ENCODE measurements at regions not wholly inside any gene's neighbourhood (a gene's known extent, or its start where the extent isn't known, plus 50 kb on each side); places are given as distances from the start of the nearest gene placed in this dataset.

DNA sequence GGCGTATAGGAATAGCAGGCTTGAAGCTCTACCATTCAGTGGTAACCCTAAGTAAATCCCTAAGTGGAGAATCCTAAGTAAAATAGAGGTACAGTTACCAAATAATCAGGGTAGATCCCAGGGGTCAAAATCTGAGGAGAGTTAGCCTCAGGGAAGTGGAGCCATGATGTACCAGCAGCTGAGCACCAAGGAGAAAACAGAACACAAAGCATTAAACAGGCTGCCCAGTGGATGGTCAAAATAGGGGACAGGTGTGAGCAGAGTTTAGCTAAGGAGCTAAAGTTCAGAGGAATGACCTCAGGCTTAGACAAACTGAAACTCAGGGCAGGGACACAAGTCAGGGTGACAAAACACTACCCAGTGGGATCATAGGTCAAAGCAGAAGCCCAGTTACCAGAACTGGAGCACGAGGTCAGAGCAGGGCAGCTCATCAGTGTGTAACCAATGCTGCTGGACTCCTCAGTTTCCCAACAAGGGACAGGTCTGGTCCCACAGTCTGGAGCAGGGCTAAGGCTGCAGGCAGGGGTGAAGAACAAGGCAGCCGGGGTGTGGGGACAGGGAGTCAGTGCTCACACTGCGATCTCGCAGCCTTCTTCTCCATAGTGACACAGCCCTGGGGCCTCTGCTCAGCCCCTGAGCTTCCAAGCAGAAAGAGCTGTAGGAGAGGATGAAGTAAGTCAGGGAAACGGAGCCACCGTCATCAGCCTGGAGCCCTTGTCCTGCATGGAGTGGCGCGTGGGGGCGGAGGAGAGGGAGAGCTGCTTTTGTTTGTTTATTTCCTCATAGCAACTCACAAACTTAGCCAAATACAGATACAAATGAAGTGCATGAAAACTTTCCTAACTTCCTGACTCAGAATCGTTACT lies 264.0 kb downstream of the MREG start (continued):
- peak; percentile 100 for TF ChIP-seq ZNF280D (CRISPR knock-in tag; IDR thresholded peaks at IDR 0.05)
- TF ChIP-seq ZNF446 (CRISPR knock-in tag; IDR thresholded peaks at IDR 0.05): no peak
- TF ChIP-seq ZFYVE20 (CRISPR knock-in tag; IDR thresholded peaks at IDR 0.05; ENCODE audit: borderline replicate concordance, low read depth): no peak
- peak; percentile 91; the same call in 1 of the 2 replicates for TF ChIP-seq SAFB2 (CRISPR knock-in tag; IDR thresholded peaks at IDR 0.05; ENCODE audit: borderline replicate concordance, low read depth)
- TF ChIP-seq ZNF589 (CRISPR knock-in tag; conservative IDR thresholded peaks at IDR 0.05): peak; percentile 55; the same call in 1 of the 2 replicates
- TF ChIP-seq CAMTA2 (CRISPR knock-in tag; IDR thresholded peaks at IDR 0.05; ENCODE audit: borderline replicate concordance): peak; percentile 37
- TF ChIP-seq ZNF318 (CRISPR knock-in tag; IDR thresholded peaks at IDR 0.05): peak; percentile 89; the same call in 1 of the 2 replicates
- TF ChIP-seq CEBPG (CRISPR knock-in tag; IDR thresholded peaks at IDR 0.05): peak; percentile 76
- TF ChIP-seq ZZZ3 (CRISPR knock-in tag; IDR thresholded peaks at IDR 0.05; ENCODE audit: borderline replicate concordance): peak; percentile 52; the same call in 1 of the 2 replicates
- TF ChIP-seq, protein P1, sequence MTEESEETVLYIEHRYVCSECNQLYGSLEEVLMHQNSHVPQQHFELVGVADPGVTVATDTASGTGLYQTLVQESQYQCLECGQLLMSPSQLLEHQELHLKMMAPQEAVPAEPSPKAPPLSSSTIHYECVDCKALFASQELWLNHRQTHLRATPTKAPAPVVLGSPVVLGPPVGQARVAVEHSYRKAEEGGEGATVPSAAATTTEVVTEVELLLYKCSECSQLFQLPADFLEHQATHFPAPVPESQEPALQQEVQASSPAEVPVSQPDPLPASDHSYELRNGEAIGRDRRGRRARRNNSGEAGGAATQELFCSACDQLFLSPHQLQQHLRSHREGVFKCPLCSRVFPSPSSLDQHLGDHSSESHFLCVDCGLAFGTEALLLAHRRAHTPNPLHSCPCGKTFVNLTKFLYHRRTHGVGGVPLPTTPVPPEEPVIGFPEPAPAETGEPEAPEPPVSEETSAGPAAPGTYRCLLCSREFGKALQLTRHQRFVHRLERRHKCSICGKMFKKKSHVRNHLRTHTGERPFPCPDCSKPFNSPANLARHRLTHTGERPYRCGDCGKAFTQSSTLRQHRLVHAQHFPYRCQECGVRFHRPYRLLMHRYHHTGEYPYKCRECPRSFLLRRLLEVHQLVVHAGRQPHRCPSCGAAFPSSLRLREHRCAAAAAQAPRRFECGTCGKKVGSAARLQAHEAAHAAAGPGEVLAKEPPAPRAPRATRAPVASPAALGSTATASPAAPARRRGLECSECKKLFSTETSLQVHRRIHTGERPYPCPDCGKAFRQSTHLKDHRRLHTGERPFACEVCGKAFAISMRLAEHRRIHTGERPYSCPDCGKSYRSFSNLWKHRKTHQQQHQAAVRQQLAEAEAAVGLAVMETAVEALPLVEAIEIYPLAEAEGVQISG (CRISPR knock-in tag; IDR thresholded peaks at IDR 0.05): peak; percentile 91
- TF ChIP-seq SRSF9 (IDR thresholded peaks at IDR 0.05; ENCODE audit: borderline replicate concordance, insufficient read depth, low read depth, low read length, poor library complexity, severe bottlenecking): no peak
- peak; percentile 95 for TF ChIP-seq ISL2 (CRISPR knock-in tag; IDR thresholded peaks at IDR 0.05)
- TF ChIP-seq ZNF619 (CRISPR knock-in tag; IDR thresholded peaks at IDR 0.05): peak; percentile 70; the same call in 1 of the 2 replicates
- peak; percentile 84; the same call in 1 of the 2 replicates for TF ChIP-seq ZNF256 (CRISPR knock-in tag; conservative IDR thresholded peaks at IDR 0.05)

Measured in HepG2 (cell line).